Astrocyte of the hippocampus (primary cell): ENCODE measurements at regions not wholly inside any gene's neighbourhood (a gene's known extent, or its start where the extent isn't known, plus 50 kb on each side); places are given as distances from the start of the nearest gene placed in this dataset.
A peak's percentile ranks its signal among the peaks of the same experiment; 100 is the strongest.

ENCODE experiments used
- DNase-seq: peaks from one replicate; pipeline ENCODE4 v3.0.0; 2011; ENCODE audit warnings: low read depth, low spot score

DNA sequence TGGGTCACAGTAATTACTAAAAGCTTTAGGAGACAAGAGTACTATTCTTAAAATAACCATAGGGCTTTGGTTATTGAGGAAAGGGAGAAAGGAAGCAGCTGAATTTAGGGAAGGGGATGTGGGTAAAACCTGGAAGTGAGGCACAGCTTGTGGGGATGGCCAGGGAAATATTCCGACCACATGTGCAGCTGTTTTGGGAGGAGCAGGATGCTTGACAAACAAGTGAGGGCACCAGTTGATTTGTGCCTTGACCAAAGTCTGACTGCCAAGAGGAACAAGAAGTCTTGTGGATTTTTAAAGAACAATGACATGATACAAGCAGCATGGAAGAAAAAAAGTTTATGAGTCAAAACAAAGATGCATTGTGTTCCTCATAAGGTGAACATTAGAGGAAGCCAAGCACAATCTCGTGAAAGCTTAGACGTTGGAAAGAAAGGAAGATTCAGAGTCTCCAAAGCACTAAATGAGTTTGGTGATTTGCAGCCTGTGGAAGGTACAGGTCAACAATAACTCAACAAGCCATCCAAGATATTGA, 108.5 kb upstream of the GPC6 start:
- no peak for DNase-seq

DNA sequence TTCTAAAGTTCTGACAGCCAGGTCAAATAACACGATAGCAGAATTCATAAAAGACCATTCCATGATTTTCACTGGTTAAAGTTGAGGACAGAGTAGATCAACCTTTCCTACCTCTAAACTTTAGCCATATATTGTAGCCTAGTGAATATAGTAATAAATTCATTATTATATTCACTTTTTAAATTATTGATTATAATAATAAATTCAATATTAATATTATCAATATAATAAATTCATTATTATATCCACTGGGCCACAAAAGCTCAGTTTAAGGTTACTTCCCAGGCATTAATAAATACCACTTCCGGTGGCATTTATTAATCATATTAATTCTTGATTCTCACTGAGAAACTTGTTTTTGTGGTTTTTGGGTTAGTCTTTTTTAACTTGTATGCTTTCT, 85.7 kb upstream of the GPC6 start:
- no peak for DNase-seq

DNA sequence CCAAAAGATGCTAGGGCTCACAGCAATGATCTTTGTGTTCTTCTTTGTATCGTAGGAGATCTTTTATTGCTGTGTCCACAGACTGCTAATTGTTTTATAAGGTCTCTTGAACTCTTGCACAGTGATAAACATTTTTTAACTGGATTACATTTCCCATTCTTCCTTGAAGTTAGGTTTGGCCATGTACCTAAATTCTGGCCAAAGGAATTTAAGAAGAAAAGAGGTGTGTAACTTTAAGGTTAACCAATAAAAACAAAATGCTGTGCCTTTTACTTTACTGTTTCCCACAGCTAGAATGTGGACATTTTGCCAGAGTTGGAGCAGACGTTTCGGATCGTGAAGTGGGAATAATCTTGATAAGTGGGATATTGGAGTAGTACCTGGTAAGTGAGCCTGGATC, 82.6 kb upstream of the GPC6 start:
- DNase-seq = peak; percentile 70

DNA sequence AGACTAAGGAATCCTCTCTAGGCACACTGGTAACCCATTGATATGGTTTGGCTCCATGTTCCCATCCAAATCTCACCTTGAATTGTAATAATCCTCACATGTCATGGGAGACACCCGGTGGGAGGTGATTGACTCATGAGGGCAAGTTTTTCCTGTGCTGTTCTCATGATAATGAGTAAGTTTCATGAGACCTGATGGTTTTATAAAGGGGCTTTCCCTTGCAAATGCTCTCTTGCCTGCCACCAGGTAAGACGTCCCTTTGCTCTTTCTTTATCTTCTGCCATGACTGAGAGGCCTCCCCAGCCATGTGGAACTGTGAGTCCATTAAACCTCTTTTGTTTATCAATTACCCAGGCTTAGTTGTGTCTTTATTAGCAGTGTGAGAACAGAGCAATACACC, 81.4 kb upstream of the GPC6 start:
- no peak for DNase-seq

DNA sequence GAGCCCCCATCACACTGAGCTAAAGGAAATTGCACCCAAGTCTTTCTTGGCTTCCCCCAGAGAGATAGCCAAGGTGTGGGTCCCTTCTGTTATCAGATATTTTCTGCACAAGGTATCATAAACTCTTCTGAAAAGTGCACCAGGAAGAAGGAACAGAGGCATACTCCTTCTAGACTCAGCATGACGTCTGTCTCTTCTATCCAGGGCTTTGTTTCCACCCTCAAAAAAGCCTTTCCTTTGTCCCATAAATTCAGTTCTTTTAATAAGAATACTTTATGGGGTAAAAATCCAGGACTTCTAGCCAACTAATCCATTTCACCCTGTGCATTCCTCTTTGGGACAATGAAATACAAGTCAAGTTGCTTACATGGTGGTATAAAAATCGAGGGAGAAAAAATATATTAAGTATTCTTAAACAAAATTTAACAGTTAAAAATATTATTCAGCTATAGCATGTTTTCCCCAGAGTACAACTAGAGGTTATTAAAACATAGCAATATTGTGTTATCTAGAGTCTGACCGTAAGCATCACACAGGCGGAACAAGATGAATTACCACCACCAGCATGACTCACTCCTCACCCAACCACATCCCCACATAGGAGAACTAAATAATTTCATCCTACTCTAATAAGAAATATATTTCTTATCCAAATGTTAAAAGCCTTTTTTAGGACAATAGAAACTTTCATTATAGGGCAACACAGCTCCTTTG, 79.9 kb upstream of the GPC6 start:
- DNase-seq = peak; percentile 86

DNA sequence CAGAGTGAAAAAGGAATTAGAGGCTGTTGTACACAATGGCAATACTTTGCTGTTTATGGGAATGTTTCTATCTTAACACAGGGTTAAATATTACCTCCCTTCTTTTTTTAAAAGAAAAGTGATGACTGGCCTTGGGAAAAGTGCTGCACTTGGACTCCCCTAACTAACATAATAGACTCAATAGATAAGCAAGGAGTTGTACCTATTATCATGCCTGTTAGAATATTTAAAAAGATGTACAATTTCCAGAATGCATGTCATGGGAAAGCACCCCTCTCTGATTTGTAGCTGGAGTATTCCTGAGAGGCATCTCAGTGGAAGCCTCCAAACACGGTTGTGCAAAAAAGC, 79.3 kb upstream of the GPC6 start:
- DNase-seq = no peak

DNA sequence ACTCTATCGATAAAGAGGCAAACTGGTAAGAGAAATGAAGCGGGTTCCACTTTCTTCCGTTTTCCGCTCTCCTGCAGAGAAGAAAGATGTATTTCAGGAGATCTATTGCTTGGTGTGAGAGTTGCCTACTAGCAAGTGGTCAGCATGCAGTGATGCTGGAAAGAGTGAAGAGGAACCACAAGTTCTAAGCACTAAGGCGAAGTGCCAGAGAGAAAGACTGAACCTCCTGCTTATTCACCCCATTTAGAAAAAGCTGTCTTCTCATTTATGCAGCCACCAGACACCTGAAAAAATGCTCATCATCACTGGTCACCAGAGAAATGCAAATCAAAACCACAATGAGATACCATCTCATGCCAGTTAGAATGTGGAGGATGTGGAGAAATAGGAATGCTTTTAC, 78.7 kb upstream of the GPC6 start:
- DNase-seq = peak; percentile 34

DNA sequence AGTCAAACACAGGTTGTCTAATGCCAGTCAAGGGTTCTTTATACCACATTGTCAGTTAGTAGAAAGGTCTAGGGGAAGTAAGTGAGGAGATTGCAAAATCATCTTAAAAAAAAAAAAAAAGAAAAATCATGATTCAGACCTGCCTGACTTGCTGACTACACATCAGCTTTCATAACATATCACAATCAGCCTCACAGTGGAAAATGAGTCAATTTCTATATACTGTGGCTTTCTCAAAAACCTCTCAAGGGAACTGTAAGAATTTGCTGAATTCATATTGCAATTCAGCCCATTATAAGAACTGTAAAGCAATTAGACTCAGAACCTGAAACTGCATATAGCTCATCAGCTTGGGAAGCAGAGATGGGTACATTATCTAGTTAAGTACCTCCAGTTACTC, 75.3 kb upstream of the GPC6 start:
- peak; percentile 39 for DNase-seq

DNA sequence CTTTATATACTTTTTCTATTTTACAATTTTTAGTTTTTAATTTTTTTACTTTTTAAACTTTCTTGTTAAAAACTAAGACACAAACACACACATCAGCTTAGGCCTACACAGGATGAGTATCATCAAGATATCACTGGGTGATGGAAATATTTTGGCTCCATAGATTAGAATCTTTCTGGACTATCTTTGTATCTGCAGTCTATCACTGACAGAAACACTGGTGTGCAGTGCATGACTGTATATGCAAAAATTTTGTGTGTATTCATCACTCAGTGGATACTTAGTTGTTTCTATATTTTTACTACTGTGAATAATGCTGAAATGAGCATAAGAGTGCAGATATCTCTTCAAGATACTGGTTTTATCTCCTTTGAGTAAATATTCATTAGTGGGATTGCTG, 68.0 kb upstream of the GPC6 start:
- DNase-seq = no peak

DNA sequence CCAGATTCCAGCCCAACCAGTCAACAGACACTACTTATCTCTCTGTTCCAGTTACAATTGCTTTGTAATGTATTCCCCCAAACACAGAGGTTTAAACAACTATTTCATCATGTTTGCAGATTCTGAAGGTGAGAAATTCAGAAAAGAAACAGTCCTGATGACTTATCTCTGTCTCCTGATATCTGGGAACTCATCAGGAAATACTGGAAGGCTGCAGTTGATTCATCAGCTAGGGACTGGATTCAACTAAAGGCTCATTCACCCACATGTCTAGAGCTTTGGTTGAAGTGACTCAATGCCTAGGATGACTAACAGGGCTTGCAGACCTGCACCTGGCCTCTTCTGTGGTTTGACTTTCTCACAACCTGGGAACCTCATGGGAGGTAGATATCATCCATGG, 56.6 kb upstream of the GPC6 start:
- peak; percentile 58 for DNase-seq

DNA sequence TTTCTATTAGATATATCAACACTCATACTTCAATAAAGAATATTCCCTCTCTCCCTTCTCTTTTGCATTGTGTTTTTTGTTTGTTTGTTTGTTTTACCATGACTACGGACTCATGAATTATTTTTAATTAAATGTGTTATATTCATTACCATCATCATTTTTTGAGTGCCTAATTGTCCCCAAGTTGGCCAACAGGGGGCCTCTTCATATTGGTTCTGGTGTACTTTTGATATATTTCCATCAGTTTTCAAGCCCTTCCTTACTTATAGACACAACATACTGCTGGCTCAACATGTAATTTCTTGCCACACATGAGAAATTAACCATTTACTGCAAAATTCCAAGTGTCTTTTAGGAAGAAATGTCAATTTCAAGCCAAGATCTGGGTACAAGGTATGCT, 54.5 kb upstream of the GPC6 start:
- no peak for DNase-seq

DNA sequence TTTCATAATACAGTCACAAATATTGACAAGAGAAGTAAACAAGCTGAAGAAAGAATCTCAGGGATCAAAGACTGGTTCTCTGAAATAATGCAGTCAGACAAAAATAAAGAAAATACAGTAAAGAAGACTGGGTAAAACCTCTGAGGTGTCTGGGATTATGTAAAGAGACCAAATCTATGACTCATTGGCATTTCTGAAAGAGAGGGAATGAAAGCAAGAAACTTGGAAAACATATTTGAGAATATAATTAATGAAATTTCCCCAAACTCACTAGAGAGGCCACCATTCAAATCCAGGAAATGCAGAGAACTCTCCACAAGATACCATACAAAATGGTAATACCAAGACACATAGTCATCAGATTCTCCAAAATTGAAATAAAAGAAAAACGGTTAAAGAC, 53.0 kb upstream of the GPC6 start:
- DNase-seq = no peak

DNA sequence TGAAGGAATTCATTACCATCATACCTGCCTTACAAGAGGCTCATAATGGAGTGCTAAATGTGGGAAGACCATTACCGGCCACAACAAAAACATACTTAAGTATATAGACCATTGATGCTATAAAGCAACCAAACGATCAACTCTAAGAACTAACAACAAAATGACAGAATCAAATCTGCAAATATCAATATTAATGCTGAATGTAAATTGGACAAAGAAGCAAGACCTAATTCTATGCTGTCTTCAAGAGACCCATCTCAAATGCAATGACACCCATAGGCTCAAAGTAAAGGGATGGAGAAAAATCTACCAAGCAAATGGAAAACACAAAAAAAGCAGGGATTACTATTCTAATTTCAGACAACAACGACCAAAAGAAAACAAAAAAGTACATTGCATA, 52.3 kb upstream of the GPC6 start:
- DNase-seq = no peak
